ENCODE measurements at regions not wholly inside any gene's neighbourhood (a gene's known extent, or its start where the extent isn't known, plus 50 kb on each side); places are given as distances from the start of the nearest gene placed in this dataset.

- no peak overlapping the region for H3K27ac ChIP-seq
- H3K27me3 ChIP-seq, result no peaks in the 10 kb centered on the region
- no peak overlapping the region for H3K4me3 ChIP-seq
- no peaks in the 10 kb centered on the region for H3K4me1 ChIP-seq
- DNase-seq (ENCODE audit: low spot score in 2 of 2), result no peak
- TF ChIP-seq, protein P1, sequence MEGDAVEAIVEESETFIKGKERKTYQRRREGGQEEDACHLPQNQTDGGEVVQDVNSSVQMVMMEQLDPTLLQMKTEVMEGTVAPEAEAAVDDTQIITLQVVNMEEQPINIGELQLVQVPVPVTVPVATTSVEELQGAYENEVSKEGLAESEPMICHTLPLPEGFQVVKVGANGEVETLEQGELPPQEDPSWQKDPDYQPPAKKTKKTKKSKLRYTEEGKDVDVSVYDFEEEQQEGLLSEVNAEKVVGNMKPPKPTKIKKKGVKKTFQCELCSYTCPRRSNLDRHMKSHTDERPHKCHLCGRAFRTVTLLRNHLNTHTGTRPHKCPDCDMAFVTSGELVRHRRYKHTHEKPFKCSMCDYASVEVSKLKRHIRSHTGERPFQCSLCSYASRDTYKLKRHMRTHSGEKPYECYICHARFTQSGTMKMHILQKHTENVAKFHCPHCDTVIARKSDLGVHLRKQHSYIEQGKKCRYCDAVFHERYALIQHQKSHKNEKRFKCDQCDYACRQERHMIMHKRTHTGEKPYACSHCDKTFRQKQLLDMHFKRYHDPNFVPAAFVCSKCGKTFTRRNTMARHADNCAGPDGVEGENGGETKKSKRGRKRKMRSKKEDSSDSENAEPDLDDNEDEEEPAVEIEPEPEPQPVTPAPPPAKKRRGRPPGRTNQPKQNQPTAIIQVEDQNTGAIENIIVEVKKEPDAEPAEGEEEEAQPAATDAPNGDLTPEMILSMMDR (IDR thresholded peaks at IDR 0.05), result no peak
- intact Hi-C loops (cut with DNase I), result no loop called here
- H3K9me3 ChIP-seq, result no peaks in the 10 kb centered on the region
- H3K36me3 ChIP-seq, result no peaks in the 10 kb centered on the region
Observed at GRCh38 chr7:123352973-123353372, 153.2 kb upstream of the SLC13A1 start.

DNA sequence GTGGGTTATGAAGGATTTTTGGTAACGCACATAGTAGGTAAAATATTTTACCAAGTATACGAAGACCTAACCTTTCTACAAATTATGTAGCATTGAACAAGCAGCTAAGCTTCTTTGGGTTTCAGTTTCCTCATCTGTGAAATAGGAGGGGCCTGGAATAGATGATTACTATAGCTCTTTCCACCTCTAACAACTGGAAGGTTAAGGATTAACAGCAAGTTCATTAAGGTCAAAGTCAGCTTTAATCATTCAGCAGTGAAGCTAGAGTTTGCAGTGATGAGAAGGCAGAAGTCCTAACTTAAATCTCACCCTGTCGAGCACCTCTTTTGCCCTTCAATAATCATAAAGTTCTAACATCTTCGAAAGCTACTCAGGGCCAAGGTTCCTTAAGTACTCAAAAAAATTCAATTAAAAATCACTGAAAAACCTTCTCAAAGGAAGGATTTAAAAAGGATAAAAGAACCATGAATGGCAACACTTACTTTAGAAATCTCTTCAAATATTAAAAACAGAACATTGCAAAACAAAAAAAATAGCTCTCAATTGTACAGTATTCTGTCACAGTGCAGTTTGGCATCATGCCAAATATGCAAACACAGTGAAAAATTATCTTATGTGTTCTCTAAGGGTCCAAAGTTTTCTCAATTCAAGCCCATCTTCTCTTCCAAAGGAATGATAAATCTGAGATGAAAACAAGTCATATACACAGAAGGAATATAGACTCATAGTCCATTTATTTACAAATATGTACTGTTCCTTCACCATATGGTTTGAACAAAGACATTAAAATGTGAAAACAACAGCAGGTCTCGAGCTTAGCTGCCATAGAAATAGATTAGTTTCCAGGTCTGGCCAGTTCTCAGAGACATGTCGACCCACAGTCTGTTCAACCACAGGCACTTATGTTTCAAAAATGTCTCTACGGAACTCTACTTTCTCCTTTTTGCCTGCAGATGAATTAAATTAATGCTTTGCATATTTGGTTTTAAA is 152.0 kb upstream of the SLC13A1 start:
- TF ChIP-seq, protein P1 (IDR thresholded peaks at IDR 0.05), result no peak

DNA sequence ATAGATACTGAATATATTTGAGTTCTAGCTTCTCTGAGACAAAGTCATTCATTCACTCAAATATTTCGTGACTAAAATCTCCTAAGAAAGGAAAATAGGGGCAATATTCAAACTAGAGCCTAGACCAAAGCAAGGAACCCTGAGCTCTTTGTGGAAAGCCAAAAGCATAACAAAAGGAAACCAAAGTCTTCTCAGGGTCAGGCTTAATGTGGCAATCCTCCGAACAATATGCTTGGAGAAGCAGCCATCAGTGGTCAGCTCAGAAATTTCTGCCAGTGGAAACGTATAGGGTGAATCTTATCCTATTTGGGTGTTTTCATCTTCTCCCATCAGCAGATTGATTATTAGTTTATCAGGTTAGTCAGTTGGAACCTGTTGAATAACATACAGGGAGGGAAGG is 151.3 kb upstream of the SLC13A1 start:
- Histone ChIP-seq H3K27ac (no peak overlapping the region), H3K36me3 (no peaks in the 10 kb centered on the region), H3K4me3 (no peak overlapping the region), H3K9me3 (no peaks in the 10 kb centered on the region), H3K27me3 (no peaks in the 10 kb centered on the region), H3K4me1 (no peaks in the 10 kb centered on the region)
- intact Hi-C loops (cut with DNase I), result no loop called here
- no peak for DNase-seq (ENCODE audit: low spot score in 2 of 2)
- TF ChIP-seq, protein P1 (IDR thresholded peaks at IDR 0.05), result no peak

More for the DNA sequence above, 152.0 kb upstream of the SLC13A1 start:
- intact Hi-C loops (cut with DNase I), result no loop called here
- H3K4me3 ChIP-seq, result no peak overlapping the region
- H3K27me3 ChIP-seq, result no peaks in the 10 kb centered on the region
- no peaks in the 10 kb centered on the region for H3K36me3 ChIP-seq
- no peak for DNase-seq (ENCODE audit: low spot score in 2 of 2)
- no peaks in the 10 kb centered on the region for H3K4me1 ChIP-seq
- H3K9me3 ChIP-seq, result no peaks in the 10 kb centered on the region
- H3K27ac ChIP-seq, result no peak overlapping the region

- TF ChIP-seq, protein P1 (IDR thresholded peaks at IDR 0.05), result no peak
- H3K4me1 ChIP-seq, result no peaks in the 10 kb centered on the region
Observed at GRCh38 chr7:123348690-123349089, 148.9 kb upstream of the SLC13A1 start.

DNA sequence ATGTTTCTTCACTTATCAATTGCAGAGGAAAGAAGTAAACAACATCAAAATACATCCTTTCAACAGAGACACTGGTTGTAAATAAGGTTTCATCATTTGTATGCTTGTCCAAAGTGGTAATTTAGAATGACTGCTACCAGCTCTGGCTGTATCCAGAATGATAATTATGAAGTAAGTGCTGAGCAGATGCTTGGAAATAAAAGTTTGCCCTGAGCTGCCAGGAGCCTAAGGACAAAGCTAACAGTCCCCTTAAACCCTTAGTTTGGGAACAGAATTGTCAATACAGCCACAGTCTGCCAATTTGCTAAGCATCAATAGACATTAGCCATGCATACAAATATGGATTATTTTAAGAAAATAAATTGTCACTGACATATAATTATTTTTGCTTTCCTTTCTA is 147.0 kb upstream of the SLC13A1 start:
- H3K9me3 ChIP-seq, result no peaks in the 10 kb centered on the region
- no peak for DNase-seq (ENCODE audit: low spot score in 2 of 2)
- TF ChIP-seq, protein P1 (IDR thresholded peaks at IDR 0.05), result no peak
- H3K27ac ChIP-seq, result no peak overlapping the region
- no peaks in the 10 kb centered on the region for H3K36me3 ChIP-seq
- no peaks in the 10 kb centered on the region for H3K27me3 ChIP-seq
- no peaks in the 10 kb centered on the region for H3K4me1 ChIP-seq
- H3K4me3 ChIP-seq, result no peak overlapping the region
- intact Hi-C loops (cut with DNase I), result no loop called here

More at GRCh38 chr7:123348690-123349089, 148.9 kb upstream of the SLC13A1 start:
- no peaks in the 10 kb centered on the region for H3K27me3 ChIP-seq
- no peak for DNase-seq (ENCODE audit: low spot score in 2 of 2)
- no peak overlapping the region for H3K27ac ChIP-seq
- H3K9me3 ChIP-seq, result no peaks in the 10 kb centered on the region
- no peaks in the 10 kb centered on the region for H3K36me3 ChIP-seq
- intact Hi-C loops (cut with DNase I), result no loop called here
- H3K4me3 ChIP-seq, result no peak overlapping the region

All from ascending aorta (tissue), 2 donors.